Choroid plexus epithelial cell (primary cell): ENCODE measurements at regions not wholly inside any gene's neighbourhood (a gene's known extent, or its start where the extent isn't known, plus 50 kb on each side); places are given as distances from the start of the nearest gene placed in this dataset.

Experiments used
- DNase-seq: peaks from one replicate; pipeline ENCODE4 v3.0.0-alpha.2; 2010; ENCODE audit warnings: low read depth
- H3K4me3 ChIP-seq: 2 replicates; pipeline ENCODE4 v1.5.1; 2011; ENCODE audit warnings: low read depth, mild to moderate bottlenecking, control low read depth, low read length, moderate library complexity
- TF ChIP-seq, protein P1 (sequence below): conservative IDR thresholded peaks from 2 replicates; pipeline ENCODE4 v1.5.1; 2011; ENCODE audit warnings: low read depth, mild to moderate bottlenecking, control low read depth, inconsistent platforms, low read length, moderate library complexity

DNA sequence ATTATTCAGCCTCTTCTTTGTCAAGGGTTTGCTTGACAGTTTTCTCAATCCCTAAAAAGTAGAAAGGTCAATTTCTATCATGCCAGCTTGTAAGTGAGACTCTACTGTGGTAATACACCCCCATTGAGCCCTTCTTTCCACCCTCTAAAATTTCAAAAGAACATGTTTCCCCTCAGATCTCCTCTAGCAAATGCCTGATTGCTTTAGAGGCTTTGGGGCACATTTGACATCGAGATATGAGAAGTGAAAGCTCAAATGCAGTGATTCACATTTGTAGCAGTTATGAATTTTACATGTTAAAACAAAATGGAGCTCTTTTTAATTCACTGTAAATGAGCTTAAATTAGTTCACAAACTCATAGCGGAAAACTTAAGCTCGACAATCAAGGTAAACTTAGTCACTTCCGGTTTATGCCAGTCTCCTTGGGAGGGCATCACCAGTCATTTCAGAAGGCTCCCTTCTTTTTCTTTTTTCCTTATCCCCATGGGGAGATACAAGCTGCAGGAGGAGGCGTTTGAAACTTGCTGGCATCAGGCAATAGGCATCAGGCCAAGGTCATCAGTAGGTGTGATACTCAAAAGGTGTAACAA is 55.3 kb upstream of the ADO start:
- TF ChIP-seq, protein P1, sequence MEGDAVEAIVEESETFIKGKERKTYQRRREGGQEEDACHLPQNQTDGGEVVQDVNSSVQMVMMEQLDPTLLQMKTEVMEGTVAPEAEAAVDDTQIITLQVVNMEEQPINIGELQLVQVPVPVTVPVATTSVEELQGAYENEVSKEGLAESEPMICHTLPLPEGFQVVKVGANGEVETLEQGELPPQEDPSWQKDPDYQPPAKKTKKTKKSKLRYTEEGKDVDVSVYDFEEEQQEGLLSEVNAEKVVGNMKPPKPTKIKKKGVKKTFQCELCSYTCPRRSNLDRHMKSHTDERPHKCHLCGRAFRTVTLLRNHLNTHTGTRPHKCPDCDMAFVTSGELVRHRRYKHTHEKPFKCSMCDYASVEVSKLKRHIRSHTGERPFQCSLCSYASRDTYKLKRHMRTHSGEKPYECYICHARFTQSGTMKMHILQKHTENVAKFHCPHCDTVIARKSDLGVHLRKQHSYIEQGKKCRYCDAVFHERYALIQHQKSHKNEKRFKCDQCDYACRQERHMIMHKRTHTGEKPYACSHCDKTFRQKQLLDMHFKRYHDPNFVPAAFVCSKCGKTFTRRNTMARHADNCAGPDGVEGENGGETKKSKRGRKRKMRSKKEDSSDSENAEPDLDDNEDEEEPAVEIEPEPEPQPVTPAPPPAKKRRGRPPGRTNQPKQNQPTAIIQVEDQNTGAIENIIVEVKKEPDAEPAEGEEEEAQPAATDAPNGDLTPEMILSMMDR = no peak
- DNase-seq = no peak
- H3K4me3 ChIP-seq = no peak overlapping the region
